GM21786 (cell line): ENCODE measurements at regions not wholly inside any gene's neighbourhood (a gene's known extent, or its start where the extent isn't known, plus 50 kb on each side); places are given as distances from the start of the nearest gene placed in this dataset.

Source experiments
- ATAC-seq: cut with Tn5 transposase; IDR thresholded peaks from one replicate; pipeline ENCODE4 v1.9.1; 2021; ENCODE audit not compliant: unreplicated experiment

GRCh38 chr10:110395350-110396283 lies 90.9 kb upstream of the SMNDC1 start:
- peak; percentile 96 for ATAC-seq

- ATAC-seq, result no peak
These were observed 91.5 kb upstream of the SMNDC1 start for GRCh38 chr10:110396284-110396651.

- no peak for ATAC-seq
These were observed 93.1 kb upstream of the SMNDC1 start for GRCh38 chr10:110397856-110398255.

GRCh38 chr10:110398419-110399105 lies 93.8 kb upstream of the SMNDC1 start:
- no peak for ATAC-seq

- ATAC-seq, result no peak
These were observed 94.6 kb upstream of the SMNDC1 start for GRCh38 chr10:110399106-110399964.

GRCh38 chr10:110399965-110400933 lies 95.5 kb upstream of the SMNDC1 start:
- ATAC-seq, result no peak

- no peak for ATAC-seq
These were observed 96.2 kb upstream of the DUSP5 start for GRCh38 chr10:110401401-110402076.

GRCh38 chr10:110402077-110402416 lies 95.7 kb upstream of the DUSP5 start:
- ATAC-seq, result no peak

- no peak for ATAC-seq
These were observed 94.1 kb upstream of the DUSP5 start for GRCh38 chr10:110403593-110403992.

GRCh38 chr10:110404413-110404812 lies 93.3 kb upstream of the DUSP5 start:
- ATAC-seq, result no peak

GRCh38 chr10:110404825-110405224 lies 92.9 kb upstream of the DUSP5 start:
- no peak for ATAC-seq

GRCh38 chr10:110405380-110405779 lies 92.3 kb upstream of the DUSP5 start:
- no peak for ATAC-seq

GRCh38 chr10:110407301-110408170 lies 90.2 kb upstream of the DUSP5 start:
- no peak for ATAC-seq

- no peak for ATAC-seq
These were observed 89.4 kb upstream of the DUSP5 start for GRCh38 chr10:110408203-110408871.

- ATAC-seq, result no peak
These were observed 88.8 kb upstream of the DUSP5 start for GRCh38 chr10:110408943-110409342.

GRCh38 chr10:110409488-110409887 lies 88.2 kb upstream of the DUSP5 start:
- no peak for ATAC-seq

- peak; percentile 24 for ATAC-seq
These were observed 87.8 kb upstream of the DUSP5 start for GRCh38 chr10:110409926-110410325.

GRCh38 chr10:110410329-110411046 lies 87.2 kb upstream of the DUSP5 start:
- no peak for ATAC-seq
